ENCODE measurements at regions not wholly inside any gene's neighbourhood (a gene's known extent, or its start where the extent isn't known, plus 50 kb on each side); places are given as distances from the start of the nearest gene placed in this dataset.

DNA sequence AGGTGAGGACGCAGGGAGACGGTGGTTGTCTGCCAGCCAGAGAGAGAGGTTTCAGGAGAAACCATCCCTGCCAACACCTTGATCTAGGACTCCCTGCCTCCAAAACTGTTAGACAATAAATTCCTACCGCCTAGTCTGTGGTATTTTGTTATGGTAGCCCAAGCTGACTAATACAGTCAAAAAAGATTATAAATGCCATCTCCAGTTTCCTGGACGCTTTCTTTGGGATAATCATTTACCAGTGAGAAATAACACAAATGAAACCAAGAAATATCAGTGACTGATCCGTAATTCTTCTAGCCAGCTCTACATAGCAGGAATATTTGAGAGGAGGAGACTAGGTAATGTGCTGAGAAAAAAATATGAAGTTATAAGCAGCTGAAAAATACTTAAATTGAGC lies 707.8 kb upstream of the LMCD1 start:
- DNase-seq, result no peak

DNA sequence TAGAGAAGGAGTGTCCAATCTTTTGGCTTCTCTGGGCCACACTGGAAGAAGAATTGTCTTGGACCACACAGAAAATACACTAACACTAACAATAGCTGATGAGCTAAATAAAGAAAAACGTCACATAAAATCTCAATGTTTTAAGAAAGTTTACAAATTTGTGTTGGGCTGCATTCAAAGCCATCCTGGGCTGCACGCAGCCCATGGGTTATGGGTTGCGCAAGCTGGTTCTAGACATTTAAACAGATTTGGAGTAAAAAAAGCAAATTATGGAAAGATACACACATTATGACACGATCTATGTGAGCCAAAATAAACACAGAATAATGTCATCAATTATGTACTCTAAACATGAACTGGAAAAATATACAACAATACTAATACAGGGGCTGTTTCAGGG lies 703.3 kb upstream of the LMCD1 start:
- DNase-seq, result no peak

DNA sequence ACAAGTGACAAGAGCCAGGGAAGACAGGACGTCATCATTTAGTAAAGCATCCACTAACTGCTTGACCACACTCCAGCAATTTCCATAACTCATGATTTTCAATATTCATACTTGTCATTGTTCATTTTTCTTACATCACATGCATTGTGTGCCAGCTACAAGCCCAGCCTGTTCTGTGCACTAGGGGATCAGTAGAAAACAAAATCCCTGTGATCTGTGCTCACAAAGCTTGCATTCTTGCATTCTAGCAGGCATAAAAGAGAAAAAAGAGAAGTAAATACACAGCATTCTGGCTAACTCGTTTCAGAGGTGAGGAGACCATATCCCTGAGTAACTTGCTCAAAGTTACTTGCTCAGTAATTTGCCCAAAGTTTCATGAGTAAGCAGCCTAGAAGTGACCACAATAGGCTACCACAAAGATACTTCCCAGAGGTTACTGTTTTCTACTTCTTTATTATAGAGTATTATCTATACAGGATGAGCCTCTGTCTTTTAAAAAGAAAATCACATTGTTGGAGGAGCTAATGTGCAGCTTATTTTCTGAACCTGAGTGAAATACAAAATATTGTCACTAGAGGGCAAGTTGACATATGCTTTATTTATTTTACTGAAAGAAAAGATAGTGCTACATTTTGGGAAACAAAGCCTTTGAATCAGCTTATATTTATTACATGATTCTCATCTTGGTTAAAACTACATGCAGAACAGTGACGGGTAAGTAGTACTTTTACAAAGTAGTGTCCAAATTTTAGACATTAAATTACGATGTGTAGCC lies 701.4 kb upstream of the LMCD1 start:
- DNase-seq, result no peak

DNA sequence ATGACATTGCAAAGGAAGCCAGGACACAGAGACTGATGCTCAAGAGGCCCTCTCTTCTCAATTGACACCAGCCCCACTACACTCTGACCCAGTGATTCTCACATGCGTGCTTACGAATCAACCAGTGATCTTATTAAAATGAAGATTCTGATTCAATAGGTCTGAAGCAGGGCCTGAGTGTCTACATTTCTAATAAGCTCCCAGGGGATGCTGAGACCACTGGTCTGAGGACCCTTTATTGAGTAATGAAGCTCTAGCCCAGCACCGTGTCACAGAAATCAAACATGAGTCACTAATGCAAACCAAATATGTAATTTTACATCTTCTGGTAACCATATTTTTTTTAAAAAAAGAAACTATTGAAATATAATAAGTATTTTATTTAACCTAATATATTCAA lies 689.1 kb upstream of the LMCD1 start:
- DNase-seq, result no peak

DNA sequence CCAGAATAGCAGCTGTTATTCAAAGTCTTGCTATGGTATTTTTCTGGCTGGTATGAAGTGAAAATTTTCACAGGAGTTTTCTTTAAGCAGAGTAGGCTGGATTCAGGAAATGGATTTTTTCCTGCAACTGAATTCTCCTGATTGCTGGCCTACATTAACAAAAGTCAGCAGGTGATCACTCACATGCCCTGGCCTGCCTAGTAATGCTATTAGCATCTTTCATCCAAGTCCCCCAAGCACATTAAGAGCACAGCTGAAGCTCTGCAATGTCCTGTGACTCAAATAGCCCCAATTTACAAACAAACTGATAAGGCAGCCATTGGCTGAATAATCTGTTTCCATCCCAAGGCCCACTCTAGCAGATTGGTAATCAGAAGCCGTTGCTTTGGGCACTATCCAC lies 688.3 kb upstream of the LMCD1 start:
- no peak for DNase-seq

DNA sequence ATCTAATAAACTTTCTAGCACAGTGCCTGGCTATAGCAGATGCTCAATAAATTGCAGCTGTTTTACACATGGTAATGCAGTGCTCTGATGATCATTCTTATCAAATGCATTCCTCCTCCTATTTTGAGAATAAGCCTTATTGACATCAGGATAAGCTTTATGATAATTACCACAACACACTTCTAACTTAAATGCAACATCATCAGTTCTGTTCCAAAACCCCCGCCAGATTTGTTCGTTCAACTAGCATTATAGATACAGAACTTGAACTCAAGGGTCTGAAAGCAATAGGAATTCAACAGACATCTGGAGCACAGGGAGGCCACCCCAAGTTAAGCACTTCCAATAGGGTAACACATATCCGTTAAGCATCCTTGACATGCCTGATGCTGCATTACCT lies 684.4 kb upstream of the LMCD1 start:
- DNase-seq, result no peak

DNA sequence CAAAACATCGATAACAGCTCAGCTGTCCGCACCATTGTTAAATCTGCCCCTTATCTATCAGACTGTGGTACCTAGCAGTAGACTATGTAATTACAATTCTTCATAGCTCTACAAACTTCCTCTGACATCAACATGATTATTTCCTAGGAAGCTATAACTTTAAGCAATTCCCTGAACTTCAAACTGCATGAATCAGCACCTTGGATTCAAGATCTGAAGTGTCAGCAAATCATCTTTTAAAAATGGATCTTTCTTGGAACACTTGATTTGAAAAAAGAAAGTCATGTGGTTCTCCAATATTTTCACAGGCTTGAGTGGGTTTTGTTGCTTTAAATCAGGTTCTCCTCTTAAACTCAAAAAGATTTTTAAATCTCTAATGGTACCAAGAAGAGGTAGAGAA lies 680.7 kb upstream of the LMCD1 start:
- DNase-seq, result no peak

DNA sequence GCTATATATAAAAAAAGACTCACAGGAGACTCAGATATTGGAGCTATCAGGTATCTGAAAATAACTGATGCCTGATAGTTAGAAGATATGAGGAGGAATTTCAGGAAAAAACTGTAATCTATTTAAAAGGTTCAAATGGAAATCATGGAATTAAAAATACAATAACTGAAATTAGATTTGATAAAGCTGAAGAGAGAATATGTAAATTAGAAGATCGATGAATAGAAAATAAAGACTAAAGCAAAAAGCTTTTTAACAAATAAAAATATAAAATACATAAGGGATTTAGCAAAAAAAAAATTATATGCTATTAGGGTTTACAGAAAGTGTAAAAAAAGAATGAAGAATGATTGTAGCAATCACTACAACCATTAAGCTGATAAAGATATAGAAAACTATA lies 679.8 kb upstream of the LMCD1 start:
- no peak for DNase-seq

DNA sequence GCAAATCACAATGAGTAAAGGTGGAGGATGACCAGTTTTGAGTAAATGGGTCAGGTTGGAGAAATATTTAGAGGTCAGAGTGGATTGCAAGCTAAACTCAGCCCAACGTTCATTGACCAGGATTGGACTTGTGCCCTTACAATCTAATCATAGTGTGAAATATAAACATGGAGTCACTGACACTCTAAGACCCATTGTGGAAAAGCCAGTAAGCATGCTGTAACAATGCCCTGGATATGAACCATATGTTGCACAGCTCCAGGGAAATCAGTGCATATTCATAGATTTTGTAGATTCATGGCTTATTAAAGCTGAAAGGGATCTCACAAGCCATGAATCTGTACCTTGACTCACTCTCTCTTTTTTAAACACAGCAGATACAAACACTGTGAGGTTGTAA lies 660.2 kb upstream of the LMCD1 start:
- DNase-seq, result no peak

DNA sequence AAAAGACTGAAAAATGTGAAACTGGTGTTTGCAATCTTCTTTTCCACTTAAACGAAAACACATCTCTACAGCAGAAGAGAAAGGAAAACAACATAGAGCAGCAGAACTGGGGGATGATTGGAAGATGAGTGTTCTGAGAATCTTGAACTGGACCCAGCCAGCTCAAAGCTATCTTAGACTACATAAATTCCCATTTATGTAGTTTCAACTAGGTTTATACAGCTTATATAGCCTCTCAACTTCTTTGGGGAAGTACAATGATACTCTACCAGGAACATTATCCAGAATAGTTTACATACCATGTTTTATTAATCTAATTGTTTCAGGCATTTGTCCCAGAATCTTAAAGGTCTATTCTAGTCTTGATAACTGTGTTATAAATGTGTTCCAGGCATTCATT lies 658.2 kb upstream of the LMCD1 start:
- no peak for DNase-seq

DNA sequence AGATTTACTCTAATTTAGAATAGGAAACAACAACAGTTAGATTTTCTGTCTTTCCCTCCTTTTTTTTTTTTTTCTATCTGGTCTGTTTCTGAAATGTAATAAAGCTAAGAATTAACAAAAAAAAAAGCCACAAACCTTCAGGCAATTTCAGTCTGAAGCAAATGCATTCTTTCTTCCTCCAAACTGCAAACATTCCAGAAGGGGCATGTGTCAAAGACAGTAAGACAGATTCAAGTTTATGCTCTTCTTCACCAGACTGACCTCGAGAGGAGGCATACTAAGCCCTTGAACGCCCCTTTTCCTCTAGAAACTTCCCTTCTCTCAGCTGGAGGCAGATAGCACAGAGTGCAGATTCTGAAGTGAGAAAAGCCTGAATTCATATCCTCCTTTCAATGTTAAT lies 654.6 kb upstream of the LMCD1 start:
- no peak for DNase-seq

DNA sequence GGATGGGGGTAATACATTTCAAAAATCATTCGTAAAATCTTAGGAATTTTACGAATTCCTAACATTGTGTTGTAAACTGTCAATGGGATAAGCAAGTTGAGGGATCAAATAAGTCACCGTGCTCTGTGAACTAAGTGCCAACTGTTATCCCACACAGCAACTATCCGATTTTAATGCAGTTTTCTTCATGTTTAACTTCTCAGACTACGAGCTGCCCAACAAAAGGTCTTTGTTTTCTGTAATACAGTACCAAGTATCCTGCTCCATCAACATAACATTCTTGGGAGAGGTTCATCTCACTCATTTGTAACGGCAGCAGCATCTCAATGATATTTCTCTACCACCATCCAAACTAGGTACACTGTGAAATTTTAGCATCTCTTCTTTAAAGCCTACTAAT lies 654.1 kb upstream of the LMCD1 start:
- no peak for DNase-seq

DNA sequence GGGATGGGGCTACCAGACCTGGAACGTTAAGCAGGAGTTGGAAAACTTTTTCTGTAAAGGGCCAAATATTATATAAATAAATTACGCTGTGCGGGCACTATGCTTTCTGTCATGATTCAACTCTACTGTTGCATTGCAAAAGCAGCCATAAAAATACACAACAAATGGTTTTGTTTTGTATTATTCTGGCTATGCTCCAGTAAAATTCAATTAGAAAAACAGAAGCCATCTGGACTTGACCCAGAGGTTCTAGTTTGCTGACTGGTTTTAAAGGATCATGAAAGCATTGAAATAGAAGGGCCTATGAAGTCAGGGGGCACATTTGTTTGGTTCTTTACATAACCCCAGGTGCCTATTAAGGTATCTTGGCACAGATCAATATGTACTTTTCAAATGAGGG lies 647.4 kb upstream of the LMCD1 start:
- DNase-seq, result no peak

DNA sequence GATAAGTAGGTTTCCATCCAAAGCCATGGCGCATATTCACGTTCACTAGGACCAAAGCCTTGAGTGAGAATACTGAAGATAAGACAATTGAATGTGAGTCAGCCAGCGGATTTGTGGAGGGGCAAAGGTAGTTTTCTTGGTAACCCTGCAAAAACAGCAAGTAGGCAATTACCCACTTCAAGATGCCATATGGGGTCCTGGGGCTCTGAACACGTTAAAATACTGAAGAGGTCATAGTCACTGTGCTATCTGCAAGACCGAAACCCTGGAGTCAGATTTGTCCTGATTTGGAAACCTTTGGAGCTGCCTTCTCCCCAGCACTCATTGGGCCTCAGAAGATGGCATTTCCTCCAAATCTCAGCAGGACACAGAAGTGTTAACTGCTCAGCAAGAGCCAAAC lies 646.9 kb upstream of the LMCD1 start:
- no peak for DNase-seq

DNA sequence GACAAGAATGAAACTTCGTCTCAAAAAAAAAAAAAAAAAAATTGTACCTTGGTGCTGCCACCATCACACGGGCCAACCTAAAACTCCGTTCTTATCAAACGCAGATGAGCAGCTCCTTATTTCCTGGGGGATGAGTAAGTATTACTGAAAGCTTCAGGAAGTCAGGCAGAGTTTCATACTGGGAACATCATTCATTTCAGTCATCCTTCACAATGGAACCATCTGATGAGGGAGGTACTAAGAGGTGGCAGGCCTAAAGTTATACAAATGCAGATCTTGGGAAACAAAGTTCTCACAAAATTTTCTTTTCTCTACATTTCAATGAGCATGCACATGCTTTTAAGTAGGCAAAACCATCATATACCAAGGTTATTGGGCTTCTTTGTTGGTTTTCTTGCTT lies 636.0 kb upstream of the LMCD1 start:
- no peak for DNase-seq

DNA sequence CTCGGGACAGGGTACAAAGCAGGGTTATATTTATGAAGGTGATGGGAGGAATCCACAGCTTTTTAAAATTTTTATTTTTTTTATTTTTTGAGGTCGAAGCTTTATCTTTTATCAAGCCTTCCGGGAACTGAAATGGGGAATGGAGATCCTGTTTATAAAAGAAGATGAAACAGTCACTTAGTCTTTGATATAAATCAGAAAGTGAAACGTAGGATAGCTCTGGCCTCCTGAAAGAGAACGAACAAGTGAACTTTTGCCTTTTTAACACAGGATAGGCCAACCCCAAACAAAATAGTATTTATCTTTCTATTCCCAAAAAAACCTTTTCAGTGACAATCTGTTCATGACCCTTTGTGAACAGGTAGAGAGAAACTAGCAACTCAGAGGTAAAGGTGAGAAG lies 634.0 kb upstream of the LMCD1 start:
- DNase-seq, result no peak

DNA sequence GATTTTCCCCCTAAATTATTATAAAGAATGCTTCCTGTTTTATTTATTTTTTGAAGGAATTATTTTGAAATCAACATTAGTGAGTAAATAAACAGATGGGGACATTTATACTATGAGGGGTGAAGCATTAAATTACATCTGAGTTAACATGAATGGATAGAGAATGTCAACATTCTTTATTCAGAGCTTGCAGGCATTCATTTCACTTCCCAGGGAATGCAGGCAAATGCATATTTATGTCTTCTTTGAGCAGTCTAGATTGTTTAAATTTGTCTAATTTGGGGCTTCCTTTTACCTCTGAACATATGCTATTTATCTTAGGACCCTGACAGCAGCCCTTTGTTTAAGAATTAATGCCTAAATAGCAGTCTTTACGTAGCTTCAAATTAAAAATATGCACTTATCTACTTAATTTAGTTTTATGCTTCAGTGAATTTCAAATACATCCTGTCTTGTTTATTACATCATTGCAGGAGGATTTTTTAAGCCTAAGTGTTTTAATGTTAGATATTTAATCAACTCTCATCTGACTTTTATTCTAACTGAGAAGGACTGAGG lies 630.5 kb upstream of the LMCD1 start:
- no peak for DNase-seq

DNA sequence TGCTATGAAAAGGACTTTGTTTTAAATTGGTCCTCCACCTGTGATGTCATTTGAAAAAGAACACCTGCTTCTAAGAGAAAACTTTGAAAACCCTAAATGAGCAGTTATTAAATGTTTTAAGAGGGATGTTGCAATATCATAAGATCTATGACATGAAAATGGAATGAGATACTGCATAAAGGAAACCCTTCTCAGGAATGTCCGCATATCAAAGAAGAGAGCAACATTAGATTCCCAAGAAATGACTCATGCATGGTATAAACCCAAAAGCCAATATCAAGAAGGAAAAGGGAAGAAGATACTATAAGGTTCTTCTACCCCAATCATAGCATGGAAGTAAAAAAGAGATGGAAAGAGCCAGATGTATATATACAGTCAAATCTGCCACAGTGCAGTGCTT lies 627.5 kb upstream of the LMCD1 start:
- no peak for DNase-seq

DNA sequence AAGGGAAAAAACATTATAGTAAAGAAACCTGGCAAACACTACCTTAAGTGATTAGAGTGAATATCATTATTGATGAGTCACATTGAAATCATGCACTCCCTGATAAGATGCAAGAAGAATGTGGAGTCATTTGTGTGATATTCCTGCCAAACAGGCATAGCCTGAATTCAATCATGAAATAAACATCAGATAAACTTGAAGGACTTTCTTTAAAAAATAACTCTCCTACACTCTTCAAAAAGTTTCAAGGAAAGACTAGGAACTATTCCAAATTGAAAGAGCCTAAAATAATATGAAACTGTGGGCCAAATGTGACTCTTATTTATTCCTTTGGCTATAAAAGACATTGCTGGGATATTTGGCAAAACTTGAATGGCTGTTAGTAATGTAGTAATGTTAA lies 625.7 kb upstream of the LMCD1 start:
- no peak for DNase-seq

DNA sequence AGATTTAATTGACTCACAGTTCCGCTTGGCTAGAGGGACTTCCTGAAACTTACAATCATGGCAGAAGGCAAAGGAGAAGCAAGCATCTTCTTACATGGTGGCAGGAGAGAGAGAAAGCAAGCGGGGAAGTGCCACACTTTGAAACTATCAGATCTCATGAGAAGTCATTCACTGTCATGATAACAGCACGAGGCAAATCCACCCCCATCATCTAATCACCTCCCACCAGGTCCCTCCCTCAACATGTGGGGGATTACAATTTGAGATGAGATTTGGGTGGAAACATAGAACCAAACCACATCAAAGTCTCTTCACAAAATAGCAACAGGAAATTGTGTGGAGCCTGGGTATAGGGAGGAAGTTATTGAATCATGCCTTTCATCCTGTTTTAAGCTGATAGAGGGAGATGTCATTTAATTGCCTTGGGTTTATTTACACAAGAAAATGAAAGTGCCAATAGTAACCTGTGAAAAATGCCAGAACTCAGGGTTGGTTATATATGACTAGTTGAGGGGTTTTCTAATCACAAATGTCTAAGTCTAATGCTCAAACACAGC lies 624.8 kb upstream of the LMCD1 start:
- peak; percentile 47 for DNase-seq

DNA sequence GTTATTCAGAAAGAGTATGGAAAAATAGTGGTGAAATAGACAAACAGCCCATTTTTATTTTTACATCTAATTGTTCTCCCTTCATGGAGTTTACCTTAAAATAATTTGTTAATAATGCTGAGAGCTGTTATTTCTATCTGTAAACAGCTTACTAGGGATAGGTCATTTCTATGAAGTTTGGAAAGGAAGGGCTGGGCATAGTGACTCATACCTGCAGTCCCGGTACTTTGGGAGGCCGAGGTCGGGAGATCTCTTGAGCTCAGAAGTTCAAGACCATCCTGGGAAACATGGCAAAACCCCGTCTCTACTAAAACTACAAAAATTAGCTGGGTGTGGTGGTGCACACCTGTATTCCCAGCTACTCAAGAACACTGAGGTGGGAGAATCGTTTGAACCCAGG lies 624.3 kb upstream of the LMCD1 start:
- DNase-seq, result no peak

DNA sequence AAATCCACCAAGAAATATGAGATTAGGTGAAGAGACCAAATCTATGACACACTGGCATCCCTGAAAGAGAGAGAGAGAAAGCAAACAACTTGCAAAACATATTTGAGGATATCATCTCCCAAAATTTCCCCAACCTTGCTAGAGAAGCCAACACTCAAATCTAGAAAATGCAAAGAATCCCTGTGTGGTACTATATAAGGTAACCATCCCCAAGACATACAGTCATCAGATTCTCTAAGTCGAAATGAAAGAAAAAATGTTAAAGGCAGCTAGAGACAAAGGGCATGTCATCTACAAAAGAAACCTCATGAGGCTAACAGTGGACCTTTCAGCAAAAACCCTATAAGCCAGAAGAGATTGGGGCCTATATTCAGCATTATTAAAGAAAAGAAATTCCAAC lies 622.1 kb upstream of the LMCD1 start:
- no peak for DNase-seq

DNA sequence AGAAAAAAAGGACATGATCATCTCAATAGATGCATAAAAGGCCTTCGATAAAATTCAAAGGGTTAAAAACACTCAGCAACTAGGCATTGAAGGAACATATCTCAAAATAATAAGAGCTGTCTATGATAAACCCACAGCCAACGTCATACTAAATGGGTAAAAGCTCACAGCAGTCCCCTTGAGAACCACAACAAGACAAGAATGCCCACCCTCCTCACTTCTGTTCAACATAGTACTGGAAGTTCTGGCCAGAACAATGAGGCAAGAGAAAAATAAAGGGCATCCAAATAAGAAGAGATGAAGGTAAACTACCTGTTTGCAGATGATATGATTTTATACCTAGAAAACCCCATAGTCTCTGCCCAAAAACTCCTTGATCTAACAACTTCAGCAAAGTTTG lies 619.7 kb upstream of the LMCD1 start:
- DNase-seq, result no peak

DNA sequence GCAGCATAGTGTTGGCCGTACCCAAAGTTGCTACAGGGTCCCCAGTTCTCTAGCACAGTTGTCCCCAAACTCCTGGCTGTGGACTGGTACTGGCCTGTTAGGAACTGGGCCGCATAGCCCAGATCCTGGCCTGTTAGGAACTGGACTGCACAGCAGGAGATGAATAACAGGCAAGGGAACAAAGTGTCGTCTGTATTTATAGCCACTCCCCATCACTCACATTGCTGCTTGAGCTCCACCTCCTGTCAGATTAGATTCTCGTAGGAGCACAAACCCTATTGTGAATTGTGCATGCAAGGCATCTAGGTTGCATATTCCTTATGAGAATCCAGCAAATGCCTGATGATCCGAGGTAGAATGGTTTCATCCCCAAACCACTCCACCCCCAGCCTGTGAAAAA lies 604.0 kb upstream of the LMCD1 start:
- DNase-seq, result no peak

DNA sequence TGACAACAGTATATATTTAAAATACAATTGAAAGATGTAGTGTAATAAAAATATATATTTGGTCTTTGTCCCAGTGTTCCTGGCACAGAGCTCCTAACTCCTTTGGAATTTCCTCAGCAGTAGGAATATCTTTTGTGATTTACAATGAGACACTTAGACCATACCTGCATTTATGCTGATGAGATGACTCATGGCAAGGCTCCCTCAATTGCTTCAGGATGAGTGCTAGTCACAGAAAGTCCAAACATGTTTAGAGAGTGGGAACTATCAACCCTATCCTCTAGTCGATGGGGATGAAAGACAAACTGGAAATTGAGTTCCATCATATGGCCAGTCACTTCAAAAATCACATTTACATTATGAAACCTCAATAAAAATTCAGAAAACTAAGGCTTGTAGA lies 588.3 kb upstream of the LMCD1 start:
- DNase-seq, result no peak

Measured in CD4-positive, alpha-beta T cell treated with Interleukin-15 for 1 hour (primary cell).